GM12892 (cell line): ENCODE measurements at regions not wholly inside any gene's neighbourhood (a gene's known extent, or its start where the extent isn't known, plus 50 kb on each side); places are given as distances from the start of the nearest gene placed in this dataset.

Experiments used
- POLR2A ChIP-seq: IDR thresholded peaks from 2 replicates; pipeline ENCODE4 v1.6.1; 2011; ENCODE audit warnings: low read depth, low read length, control low read depth
- POLR2AphosphoS5 ChIP-seq: IDR thresholded peaks from 2 replicates; pipeline ENCODE4 v1.6.1; 2011; ENCODE audit warnings: low read depth, low read length, control low read depth
- TAF1 ChIP-seq: IDR thresholded peaks from 2 replicates; pipeline ENCODE4 v1.6.1; 2011; ENCODE audit warnings: low read depth, mild to moderate bottlenecking, control low read depth, low read length, borderline replicate concordance

GRCh38 chrX:43525901-43526610 lies 130.0 kb upstream of the MAOA start:
- TF ChIP-seq POLR2A: no peak
- no peak for TF ChIP-seq POLR2AphosphoS5
- no peak for TF ChIP-seq TAF1
